OCI-LY1 (cell line): ENCODE measurements at regions not wholly inside any gene's neighbourhood (a gene's known extent, or its start where the extent isn't known, plus 50 kb on each side); places are given as distances from the start of the nearest gene placed in this dataset.

ENCODE experiments used
- CTCF ChIP-seq: fragments of 200-600 bp; sonication (generic), shearing (Covaris generic); IDR thresholded peaks from 2 replicates; pipeline ENCODE4 v1.5.1; 2017; ENCODE audit warnings: mild to moderate bottlenecking, antibody characterized with exemption, low read length, moderate library complexity, mixed read lengths
- EZH2 ChIP-seq: fragments of 200-600 bp; sonication (generic), shearing (Covaris generic); IDR thresholded peaks from 2 replicates; pipeline ENCODE4 v1.8.0; 2017; ENCODE audit warnings: borderline replicate concordance, mixed run types, mild to moderate bottlenecking, antibody characterized with exemption, low read length, moderate library complexity, mixed read lengths

DNA sequence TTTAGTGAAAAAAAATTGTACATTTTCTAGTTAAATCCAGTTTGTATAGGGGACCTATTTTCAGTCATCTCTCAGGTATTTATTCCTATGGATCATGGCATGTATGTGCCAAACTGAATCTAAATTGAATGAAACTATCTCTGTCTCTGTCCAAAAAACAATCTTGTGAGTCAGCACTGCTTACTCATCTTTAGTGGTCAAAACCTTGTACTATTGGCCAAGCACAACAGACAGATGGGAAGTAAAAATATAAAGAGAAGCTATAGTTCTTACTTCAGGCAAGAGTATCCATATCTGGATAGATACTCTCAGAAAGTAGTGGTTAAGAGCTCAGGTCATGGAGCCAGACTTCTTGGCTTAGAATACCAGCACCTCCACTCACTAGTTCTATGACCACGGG lies 76.0 kb upstream of the KLHL14 start:
- TF ChIP-seq CTCF (no peak), EZH2 (no peak)
